ENCODE measurements at regions not wholly inside any gene's neighbourhood (a gene's known extent, or its start where the extent isn't known, plus 50 kb on each side); places are given as distances from the start of the nearest gene placed in this dataset.
"Not testable (repeated sequence)": the region's sequence is repeated elsewhere in the genome, so short reads cannot be mapped to it uniquely, and the experiment has no call there.

- no peak for DNase-seq
Observed at GRCh38 chr1:60880202-60880601, 202.2 kb upstream of the NFIA start.

DNA sequence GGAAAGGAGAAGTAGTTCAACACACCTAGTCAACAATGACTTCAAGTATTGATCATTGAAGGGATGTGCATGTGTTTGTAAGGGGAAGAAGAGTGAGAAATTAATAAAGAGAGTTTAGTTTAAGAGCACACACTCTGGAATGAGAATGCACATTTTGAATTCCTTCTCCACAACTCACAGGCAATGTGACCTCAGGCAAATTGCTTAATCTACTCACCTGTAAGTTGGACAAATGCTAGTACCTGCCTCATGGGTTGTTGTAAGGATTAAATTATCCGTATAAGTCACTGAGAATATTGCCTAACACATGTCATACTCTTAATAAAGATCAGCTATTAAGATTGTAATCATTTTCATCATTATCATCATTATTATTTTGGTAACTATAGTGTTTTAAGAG lies 204.0 kb upstream of the NFIA start:
- no peak for DNase-seq

DNA sequence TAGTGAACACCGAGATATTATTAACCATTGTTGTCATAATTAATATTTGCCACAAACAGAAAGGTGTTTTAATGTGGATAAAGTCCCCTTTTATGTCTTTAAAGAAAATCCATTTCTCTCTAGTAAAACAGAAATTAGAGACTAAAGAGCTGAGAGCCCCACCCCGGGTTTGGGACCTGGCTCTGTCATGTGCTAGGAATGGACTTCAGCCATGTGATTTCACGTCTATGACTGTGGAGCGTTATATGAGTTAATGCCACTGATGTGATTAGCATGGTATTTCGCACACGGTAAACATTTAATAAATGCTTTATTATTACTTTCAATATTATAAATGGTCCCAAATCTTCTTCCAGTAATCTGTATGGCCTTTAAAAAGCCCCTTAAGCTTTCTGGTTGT lies 205.0 kb upstream of the NFIA start:
- no peak for DNase-seq

- no peak for DNase-seq
Observed at GRCh38 chr1:60876952-60877351, 205.4 kb upstream of the NFIA start.

GRCh38 chr1:60875138-60875537 lies 207.2 kb upstream of the NFIA start:
- no peak for DNase-seq

- no peak for DNase-seq
Observed at GRCh38 chr1:60874718-60875117, 207.6 kb upstream of the NFIA start.

DNA sequence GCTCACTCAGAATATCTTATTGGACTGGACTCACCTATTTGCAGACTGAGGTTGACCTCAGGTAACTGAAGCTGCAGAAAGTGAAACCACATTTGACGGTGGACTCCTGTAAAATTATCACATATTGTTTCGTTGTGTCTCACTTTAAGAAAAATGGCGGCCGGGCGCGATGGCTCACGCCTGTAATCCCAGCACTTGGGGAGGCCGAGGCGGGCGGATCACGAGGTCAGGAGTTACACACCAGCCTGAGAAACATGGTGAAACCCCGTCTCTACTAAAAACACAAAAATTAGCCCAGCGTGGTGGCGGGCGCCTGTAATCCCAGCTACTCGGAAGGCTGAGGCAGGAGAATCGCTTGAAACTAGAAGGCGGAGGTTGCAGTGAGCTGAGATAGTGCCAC lies 209.0 kb upstream of the NFIA start:
- DNase-seq = not testable (repeated sequence)

DNA sequence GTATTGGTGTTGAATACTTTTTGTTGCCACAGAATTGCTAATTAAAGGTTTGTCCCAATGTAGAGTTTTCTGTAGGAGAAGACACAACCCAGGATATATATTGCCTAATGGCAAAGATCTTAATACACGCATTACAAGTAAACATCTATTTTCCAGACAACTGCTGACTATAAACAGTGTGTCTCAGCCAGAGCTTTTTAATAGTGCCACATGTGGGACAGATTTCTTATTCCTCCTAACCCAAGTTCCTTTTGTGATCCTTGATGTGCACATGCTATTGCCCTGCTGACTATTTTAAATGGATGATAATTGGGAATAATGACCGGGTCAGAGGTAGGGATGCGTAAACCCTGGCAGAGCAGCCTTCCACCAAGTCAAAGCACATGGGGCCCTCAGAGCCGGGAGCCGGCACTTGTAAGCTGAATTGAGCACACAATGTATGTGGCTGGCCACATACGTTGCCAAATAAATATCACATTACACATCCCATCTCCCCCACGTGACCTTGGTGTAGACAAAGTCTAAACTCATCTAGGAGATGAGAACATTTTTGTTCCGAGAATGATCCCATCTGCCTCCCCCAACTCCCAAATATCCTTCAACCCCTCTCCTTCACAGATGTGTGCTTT lies 209.8 kb upstream of the NFIA start:
- DNase-seq = no peak

DNA sequence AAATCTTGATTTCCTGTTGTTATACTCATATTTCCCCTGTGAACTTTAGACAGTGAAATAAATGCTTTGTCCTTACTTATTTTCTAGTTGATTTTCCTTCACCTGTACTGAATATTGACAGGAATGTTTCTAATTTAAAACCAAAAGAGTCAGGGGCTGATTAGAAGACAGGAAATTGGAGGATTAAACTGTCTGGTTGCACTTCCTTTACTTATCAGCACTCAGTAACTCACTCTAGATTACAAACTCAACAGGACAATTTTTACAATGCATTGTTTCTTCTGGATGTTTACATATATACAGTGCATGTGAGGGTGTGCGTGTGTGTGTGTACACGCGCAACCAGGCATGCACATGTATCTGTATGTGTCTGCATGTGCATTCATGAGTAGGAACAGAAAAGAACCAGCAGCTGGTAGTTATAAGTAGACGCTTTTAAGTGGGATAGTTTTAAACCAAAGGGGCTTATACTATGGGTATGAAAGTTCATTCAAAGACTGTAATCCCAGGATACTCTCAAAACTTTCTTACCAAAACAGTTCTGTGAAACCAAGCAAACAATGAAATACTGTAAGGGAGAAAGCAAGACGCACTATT lies 212.0 kb upstream of the NFIA start:
- no peak for DNase-seq

DNA sequence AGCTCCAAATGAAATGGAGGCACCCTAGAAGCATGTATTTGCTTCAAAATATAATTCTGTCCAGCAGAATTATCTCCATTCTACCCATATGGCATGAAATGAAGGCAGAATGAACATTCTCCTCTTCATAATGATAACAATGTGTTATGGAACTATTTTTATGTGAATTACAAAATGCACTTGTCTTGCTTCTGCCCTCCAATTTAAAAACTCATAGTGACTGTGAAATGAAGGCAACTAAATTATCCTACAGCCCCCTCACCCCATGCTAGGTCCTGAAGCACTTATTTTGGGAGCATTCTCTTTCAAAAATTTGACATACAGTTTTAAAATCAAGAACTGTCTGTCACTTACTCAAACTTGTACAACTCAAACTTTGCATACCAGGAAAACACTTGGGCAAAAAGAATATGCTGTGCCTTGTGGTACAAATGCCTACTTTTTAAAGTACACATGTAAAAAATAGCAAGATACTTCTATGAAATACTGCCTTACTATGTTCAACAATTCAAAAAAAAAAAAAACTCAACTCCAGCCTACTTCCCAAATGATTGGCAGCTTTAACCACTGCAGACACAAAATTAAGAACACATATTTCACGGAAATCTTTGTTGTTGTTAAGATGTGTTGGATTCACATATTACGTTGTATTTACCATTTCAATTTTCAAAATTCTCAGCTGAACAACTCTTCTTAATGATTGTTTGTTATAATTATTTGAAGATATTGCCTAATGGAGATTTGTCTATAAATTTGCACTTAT lies 213.3 kb upstream of the NFIA start:
- DNase-seq = no peak

DNA sequence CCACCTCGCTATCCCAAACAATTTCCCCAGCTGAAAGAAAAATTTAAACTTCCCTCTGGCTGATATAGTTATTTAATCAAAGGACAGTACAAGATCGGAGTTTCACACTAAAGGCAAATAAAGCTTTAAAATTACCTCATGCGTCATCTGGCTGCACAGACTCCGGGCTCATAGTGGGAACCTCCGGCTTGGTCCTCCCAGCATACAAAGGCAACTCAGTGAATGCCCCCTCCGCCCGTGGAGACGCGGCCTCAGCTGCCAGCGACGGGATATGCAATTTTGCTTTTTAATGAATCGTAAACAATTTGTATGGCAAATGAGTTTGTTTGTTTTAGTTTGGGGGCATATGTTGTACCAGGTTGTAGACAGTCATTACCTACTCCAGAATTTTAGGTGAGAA lies 214.6 kb upstream of the NFIA start:
- DNase-seq = no peak

DNA sequence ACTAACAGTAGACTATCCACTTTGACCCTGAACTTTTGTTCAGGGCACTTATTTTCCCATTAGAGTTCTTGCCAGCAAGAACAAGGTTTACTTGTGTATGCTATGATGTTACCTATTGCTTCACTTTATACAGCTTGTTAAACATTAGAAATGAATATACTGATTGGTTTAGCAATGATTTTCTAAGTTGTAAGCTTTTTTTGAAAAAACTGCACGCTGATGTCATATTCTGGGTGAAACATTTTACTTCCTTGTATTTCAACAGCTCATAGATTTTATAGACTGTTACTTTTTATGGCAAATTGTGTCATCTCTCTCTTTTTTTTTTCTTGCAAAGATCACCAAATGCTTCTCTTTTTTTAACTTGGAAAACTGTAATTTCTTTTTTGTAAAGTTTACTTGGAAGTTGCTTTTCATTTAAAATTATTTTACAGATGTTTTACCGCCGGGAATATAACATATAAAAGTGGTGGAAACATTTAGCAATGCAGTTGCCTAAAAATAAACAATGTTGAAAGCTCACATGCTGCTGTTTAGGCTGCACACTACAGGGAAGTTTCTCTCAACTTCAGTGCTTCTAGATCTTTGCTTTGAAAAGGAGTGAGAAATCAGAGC lies 215.3 kb upstream of the NFIA start:
- DNase-seq = no peak

- DNase-seq = no peak
Observed at GRCh38 chr1:60866226-60866900, 216.0 kb upstream of the NFIA start.

GRCh38 chr1:60865166-60865565 lies 217.2 kb upstream of the NFIA start:
- no peak for DNase-seq

DNA sequence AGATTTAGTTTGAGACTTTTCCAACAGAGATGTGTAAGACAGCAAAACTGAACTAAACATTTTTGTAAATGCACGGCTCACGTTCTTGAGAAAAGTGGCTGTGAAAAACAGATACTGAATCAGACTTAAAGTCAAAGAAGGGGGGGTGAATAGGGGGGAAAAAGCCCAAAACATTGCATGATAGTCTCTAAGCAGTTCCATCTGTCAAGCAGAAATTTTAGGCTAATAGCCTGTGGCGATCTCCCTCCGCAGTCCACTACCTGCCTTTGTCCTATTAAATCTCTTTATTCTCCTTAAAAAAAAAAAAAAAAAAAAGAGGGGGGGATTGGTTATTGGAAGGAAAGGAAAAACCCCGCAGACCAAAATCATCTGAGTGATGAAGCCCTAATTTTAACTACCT lies 217.6 kb upstream of the NFIA start:
- DNase-seq = no peak

DNA sequence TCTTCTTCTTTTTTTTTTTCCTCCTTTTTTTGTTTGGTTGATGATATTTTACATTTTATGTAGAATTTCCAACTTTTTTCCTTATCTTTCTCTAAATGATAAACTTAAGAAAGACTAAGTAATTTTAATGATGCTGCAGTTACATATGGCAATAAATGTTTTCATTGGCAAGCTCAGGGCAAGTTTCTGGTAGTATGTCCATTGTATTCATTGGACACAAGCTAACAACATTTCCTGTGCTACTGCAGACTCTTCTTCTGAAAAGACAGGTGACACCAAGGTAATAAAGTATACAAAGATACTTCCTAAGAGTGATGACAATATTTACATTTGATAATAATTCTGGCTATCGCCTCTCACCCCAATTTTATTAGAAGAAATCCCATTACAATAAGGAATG lies 219.2 kb upstream of the NFIA start:
- DNase-seq = no peak

- DNase-seq = no peak
Observed at GRCh38 chr1:60861961-60862567, 220.3 kb upstream of the NFIA start.

DNA sequence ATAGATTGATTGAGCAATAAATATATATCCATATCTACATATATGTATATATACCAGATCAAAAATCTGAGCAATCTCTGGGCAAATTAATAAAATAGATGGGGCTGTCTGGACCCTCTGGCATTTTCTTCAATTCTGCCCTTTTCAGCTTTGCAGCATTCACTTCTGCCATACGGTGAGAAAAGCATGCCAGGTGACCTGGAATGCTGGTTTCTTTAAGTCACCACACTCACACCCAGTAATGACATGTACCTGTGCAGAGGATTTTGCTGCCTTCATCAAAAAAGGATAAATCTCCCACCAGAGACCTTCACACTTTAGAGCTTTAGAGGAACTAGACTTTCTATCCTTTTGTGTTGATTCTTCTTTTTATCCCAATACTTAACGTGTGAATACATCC lies 223.2 kb upstream of the NFIA start:
- DNase-seq = no peak

- no peak for DNase-seq
Observed at GRCh38 chr1:60857851-60858250, 224.5 kb upstream of the NFIA start.

DNA sequence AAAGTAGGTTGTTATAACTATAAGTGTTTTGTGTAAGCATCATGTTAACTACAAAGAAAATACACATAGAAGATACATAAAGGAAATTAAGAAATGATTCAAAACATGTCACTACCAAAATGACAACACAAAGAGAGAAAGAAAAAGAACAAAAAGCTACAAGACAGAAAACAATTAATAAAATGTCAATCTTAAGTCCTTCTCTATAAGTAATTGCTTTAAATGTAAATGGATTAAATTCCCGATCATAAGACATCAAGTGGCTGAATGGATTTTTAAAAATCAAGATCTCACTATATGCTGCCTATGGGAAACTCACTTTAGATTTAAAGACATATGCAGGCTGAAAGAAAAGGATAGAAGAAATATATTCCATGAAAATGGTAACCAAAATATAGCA lies 232.3 kb upstream of the NFIA start:
- no peak for DNase-seq

DNA sequence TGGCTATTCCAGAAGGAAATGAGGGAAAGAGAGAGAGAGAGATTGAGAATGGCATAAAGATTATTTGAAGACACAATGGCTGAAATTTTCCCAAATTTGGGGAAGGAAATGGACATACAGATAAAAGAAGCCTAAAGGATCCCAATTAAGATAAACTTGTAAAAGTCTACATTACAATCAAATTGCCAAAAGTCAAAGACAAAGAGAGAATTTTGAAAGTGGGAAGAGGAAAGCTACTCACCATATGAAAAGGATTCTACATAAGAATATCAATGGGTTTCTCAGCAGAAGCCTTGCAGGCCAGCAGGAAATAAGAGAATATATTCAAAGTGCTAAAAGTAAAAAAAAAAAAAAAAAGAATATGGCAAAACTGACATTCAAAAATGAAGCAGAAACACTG lies 233.0 kb upstream of the NFIA start:
- DNase-seq = no peak

- no peak for DNase-seq
Observed at GRCh38 chr1:60848583-60849188, 233.7 kb upstream of the NFIA start.
